T-helper 1 cell treated with Interleukin-12 subunit alpha and Interleukin-12 subunit beta and Interleukin-4 antibody, amounts not matched to agents 30 ng/mL and 1 ng/mL, for 36 hours (primary cell): ENCODE measurements at regions not wholly inside any gene's neighbourhood (a gene's known extent, or its start where the extent isn't known, plus 50 kb on each side); places are given as distances from the start of the nearest gene placed in this dataset.

ENCODE experiments used
- intact Hi-C: fragments of 100-400 bp; cut with micrococcal nuclease; formaldehyde crosslinking; loops from one replicate; pipeline ENCODE4 v1.15.1; 2024

GRCh38 chrX:39372115-39372514 lies 570.9 kb downstream of the MID1IP1 start:
- intact Hi-C loops: no loop called here

DNA sequence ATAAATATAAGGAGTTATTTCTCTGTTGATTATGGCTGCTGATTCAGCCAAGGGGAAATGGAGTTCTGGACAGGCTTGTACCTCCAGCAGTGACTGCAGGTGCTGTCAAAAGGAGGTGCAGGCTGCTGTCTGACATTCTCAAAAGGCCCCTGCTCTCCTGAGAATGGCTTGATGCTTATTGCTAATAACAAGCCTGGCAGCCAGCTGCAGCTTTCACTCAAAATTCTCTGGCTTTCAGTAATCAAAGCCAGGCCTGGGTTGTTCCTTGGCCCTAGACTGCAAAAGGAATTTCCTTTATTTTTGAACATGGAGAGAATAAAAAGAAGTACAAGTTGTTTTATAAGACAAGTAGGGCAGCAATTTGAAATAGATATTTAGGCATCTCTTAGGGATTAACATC lies 575.9 kb downstream of the MID1IP1 start:
- intact Hi-C loops: no loop called here

- intact Hi-C loops: no loop called here
Observed at GRCh38 chrX:39377773-39378172, 576.5 kb downstream of the MID1IP1 start.

DNA sequence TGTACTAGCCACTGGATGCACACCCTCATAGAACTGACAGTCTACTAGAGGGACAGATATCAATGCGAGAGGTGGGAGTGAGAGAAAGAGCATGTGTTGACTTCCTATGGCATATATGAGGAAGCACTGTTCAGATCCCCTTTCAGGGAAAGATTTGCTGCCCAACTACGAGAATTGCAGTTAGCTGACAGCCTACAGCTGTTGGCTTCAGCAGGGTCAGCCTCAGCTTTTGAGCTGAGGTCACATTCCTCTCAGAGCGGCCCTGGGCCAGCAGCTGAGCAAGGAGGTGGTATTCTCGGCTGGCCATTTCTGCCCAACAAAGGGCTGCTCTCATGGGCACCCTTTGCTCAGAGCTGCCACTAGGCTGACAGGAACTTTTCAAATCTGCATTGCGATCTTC lies 580.2 kb downstream of the MID1IP1 start:
- intact Hi-C loops: no loop called here

GRCh38 chrX:39384996-39385395 lies 583.7 kb downstream of the MID1IP1 start:
- intact Hi-C loops: no loop called here

DNA sequence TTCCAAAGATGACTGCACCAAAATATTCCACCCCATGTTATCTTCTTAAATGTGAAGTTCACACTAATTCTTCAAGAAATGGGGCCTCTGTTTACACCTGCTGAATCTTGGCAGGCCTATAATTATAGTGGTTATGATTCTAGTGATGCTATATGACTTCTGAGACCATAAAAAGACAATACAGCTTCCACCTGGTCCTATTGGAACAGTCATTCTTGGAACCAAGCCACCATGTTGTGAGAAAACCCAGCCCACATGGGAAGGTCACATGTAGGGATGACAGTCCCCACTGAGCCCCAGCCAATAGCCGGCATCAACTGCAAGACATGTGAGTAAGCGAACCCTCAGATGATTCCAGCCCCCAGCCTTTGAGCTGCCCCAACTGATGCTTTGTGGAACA lies 587.5 kb downstream of the MID1IP1 start:
- intact Hi-C loops: no loop called here

DNA sequence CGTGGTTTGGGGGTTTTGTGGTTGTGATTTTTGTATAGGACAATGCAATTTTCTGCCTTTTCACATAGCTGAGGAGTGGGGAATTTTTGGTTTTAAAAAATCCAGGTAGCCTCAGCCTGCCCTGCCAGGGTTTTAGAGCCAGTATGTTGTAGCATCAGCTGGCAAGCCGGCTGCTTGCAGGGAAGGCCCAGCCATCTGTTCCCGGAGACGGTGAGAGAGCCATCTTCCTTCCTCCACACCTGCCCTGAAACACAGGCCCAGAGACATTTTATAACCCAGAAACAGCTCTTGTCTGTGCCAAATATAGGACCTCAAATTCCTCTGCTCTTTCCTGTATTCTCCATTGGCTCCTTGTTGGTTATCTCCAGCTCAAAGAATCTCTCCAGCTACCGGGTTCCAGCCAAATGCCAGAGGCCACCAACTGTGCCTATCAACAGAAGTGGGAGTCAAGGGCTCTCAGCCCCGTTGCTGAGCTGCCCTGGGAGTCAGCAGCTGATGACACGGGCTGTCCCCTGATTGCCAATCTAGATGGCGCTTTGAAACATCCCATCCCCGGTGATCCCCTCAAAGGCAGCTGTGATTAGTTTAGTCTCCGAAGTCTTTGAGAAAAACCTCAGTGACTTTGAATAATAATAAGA lies 595.2 kb downstream of the MID1IP1 start:
- intact Hi-C loops: no loop called here

- intact Hi-C loops: no loop called here
Observed at GRCh38 chrX:39397561-39398199, 596.4 kb downstream of the MID1IP1 start.

- intact Hi-C loops: no loop called here
Observed at GRCh38 chrX:39398215-39398962, 597.1 kb downstream of the MID1IP1 start.

GRCh38 chrX:39398963-39399261 lies 597.7 kb downstream of the MID1IP1 start:
- intact Hi-C loops: no loop called here

DNA sequence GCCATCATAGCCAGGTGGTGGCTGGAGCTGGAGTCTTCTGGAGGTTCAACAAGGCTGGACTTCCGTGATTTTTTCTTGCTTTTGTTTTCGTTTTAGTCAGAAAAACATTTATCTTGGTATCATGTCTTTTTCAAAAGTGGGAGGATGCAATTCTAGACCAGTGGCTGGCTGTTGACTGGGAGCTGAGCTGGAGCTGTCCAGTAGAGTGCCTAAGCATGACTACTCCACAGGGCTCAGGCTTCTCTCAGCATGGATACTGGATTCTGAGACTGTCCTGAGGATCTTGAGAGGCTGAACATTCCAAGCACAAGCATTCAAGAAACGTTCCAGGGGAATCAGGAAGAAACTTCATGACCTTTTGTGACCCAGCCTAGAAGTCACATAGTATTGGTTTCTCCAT lies 598.1 kb downstream of the MID1IP1 start:
- intact Hi-C loops: no loop called here

DNA sequence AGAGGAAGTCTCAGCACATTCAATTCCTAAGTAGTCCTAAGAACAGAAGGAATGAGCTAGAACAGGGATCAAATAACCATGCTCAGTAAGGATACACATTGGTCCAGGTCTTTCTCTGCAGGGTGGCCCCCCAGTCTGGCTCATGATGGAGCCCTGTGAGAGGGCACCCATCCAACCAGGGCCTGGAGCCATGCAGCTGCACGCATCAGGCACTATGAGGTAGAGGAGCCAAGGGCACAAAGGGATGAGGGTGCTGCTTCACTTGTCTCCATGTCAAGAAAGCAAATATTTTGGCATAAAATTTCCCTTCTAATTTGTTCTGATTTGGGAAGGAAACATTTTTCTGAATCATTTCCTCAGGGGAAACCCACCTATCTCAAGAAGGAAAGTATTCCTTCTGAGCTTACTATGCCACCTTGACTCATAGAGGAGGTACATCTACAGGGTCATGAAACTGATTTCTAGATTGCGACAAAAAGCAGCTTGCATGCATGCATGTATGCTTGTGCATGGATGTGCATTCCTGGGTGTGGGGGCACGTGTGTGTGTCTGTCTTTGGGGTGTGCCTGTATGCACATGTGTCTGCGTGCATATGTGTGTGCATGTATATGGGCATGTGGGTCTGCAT lies 600.3 kb downstream of the MID1IP1 start:
- intact Hi-C loops: no loop called here

DNA sequence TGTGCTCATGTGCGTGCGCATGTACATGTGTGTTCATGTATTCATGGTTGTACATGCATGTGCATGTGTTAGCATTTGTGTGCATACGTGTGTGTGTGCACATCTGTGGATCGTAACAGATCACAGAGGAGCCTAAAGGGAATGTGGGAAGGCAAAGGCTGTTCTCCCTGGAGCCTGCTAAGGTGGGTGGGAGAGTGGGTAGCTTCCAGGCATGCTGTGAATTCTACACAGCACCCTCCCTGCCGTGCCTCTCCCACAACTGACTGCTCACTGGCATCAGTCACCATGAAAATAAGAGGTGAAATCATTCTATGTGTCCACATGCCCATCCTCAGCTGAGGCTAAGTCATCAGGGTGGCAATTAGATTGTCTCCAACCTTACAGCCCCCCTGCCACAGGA lies 600.9 kb downstream of the MID1IP1 start:
- intact Hi-C loops: no loop called here

GRCh38 chrX:39406799-39407198 lies 605.5 kb downstream of the MID1IP1 start:
- intact Hi-C loops: no loop called here

GRCh38 chrX:39409246-39409917 lies 608.1 kb downstream of the MID1IP1 start:
- intact Hi-C loops: no loop called here

DNA sequence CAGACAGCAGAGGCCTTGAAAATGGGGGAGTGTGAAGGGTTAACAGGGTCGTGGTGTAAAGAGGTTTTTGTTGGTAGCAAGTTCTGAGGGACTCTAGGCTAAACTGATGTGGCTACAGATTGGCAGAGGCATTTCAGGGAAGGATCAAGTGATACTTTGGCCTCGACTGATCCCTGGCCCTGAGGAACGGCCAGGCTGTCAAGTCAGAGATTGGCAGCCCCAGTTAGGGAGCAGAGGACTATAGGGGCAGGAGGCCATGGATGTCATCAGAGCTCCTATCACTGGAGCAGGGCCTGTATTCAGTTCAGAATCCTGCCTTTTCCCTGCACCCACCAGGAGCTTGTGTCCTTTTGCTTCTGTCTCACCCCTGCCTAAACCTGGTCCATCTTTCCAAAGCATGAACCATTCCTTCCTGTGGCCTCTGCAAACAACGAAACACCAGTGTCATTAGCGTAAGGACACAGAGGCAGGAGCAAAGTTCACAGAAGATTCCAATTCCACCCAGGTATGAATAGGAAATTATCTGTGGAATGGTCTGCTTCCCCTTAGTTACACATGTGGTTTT lies 613.1 kb downstream of the MID1IP1 start:
- intact Hi-C loops: no loop called here

- intact Hi-C loops: no loop called here
Observed at GRCh38 chrX:39416547-39417260, 615.4 kb downstream of the MID1IP1 start.

DNA sequence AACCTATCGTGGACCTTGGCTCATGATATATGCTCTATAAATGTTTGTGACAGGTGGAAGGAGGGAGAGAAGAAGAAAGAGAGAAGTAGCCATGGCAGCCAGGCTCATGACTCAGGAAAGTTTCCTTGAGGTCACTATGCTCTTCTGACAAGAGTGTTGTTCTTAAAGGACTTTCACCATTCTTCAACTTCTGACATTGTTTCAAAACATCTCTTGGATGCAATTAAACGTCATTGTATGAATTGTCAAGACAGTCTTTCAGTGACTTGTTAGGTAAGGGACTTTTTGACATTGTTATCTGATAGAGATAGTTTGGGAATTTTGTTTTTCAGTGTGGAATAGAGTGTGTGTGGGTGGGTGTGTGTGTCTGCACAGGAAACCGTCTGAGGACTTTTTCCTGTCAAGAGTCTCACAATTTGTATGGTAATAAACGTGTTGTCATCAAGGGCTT lies 617.0 kb downstream of the MID1IP1 start:
- intact Hi-C loops: no loop called here

DNA sequence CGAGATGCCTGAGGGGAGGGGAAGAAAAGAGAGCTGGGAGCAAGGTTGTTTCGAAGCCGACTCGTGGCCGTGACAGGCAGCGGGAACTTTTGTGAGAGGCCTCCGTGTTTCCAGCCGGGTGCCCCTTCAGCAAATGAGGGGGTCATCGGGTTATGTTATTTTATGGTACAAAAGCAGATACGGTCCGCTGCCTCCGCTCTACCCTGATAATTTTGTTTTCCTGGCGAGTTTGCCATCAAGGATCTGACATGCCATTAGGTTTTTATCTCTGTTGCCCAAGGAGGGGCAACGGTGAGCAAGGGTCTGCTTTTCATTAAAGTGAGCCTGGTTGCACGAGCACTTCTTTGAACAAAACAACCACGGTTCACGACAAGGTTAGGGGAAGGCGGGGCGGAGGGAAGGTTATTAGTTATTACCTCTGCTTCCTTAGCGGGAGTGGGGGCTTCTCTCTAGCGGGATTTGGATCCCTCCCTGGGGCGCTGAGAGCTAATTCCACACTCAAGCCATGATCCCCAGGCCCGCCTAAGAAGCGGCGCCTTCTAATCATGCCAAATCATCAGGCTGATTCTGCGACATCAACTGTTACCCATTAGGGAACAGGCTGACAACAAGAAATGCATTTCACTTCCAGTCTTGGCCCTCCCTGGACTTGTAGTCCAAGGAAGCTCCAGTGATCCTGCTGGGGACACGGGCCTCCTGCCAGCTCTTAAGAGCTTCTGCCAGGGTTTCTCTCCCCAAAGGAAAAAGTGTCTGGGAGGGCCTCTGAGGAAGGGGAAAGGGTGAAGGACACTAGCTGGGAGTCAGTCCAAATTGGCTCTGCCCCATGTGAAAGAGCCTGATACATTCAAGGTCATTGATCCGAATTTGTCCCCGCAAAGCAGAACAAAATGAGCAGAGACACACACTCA lies 617.7 kb downstream of the MID1IP1 start:
- intact Hi-C loops: no loop called here

- intact Hi-C loops: loop anchor here (10.0 kb wide), 1 partner anchor 86 kb away; no protein-coding TSS in a partner anchor
Observed at GRCh38 chrX:39421006-39421405, 619.7 kb downstream of the MID1IP1 start.
